Astrocyte of the hippocampus (primary cell): ENCODE measurements at regions not wholly inside any gene's neighbourhood (a gene's known extent, or its start where the extent isn't known, plus 50 kb on each side); places are given as distances from the start of the nearest gene placed in this dataset.

Source experiments
- DNase-seq: peaks from one replicate; pipeline ENCODE4 v3.0.0; 2011; ENCODE audit warnings: low read depth, low spot score

DNA sequence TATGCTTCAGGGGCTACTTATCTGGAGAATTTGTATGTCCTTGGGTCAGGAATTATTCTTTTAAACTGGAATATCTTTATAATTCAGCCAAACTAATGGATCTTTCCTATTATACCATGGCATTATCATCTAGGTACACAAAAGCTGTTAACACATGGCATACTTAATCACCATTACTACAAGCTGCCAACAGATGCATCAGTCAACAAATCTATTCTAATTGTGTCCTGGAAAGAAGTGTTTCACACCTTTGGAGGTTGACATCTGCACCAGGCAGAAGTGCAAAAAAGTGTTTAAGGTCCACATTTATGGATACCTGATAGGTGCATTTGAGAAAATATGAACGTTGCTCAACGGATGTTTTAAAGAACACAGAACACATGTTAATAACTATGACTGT lies 470.2 kb upstream of the ADGRL2 start:
- no peak for DNase-seq

DNA sequence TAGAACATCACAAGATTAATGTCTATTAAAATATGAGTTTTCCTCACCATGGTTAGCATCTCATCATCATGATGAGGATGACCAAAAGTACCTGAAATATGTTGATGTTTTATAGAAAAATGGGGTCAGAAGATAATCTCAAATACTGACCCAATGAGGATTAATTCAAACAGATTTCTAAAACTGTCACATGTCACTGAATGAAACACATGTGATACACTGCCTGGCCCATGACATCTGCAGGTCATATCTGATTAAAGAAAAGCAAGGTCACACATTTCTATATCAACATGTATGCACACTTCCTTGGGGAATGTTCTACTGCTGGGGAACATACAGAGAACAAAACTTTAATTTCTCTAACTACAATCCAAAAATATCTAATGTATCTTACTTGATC lies 470.6 kb upstream of the ADGRL2 start:
- no peak for DNase-seq

DNA sequence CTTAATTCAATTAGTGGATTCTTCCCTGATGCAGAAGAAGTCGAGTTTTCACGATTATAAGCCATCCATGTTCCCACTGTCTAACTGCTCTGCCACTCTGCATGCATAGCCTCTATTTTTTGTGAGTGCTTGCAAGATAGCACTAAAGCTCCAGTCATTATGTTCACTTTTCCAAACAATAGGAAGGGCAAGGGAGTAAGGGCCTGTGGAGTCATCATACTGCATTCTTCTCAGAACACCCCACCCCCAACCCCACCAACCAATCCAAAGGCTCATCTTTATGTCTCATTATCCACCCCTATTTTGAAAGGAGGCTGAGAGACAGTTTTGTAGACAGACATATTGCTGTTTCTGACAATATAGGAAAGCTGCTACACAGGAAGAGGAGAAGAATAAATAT lies 471.7 kb upstream of the ADGRL2 start:
- DNase-seq = no peak

DNA sequence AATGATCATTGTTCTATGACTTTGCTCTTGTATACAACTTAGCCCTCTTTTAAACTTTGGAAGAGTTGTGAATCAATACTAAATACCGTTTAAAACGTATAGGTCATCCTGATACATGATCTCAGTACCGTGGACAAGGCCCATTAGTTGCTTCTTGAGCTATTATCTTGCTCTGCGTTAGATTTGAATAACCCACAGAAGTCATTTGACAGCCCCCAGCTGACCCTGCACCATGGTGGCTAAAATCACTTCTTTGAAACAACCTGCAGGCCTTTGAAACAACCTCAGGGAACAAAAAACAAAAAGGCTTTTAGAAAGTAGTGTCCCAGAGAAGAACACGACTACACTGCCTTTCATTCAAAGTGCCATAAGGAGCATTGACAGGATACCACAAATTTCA lies 473.0 kb upstream of the ADGRL2 start:
- DNase-seq = no peak

DNA sequence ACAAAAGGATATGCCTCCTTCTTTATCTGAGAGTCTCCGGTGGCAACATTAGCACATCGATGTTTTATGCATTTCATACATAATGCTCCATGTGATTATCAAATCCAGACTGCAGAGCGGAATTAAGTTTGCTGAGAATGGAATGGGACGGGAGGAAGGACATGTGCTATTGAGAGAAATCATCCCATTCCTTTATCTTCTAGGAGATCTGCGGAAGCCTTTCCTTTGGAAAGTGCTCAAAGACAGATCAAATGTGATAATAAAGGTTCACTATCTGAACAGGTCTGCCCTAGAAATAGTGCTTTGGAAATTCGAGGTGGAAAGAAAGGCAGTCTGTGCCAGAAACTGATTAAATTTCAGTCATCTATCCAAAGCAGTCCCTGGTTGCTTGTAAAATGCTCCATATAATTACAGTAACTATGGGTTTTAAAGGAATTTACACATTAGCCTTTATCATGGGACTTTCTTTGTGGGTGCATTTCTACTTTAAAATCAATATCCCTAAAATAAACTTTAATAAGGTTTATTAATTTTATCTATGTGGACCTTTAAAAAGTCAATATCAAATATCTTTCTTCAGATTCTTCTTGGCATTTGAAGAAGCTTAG lies 473.5 kb upstream of the ADGRL2 start:
- DNase-seq = no peak

DNA sequence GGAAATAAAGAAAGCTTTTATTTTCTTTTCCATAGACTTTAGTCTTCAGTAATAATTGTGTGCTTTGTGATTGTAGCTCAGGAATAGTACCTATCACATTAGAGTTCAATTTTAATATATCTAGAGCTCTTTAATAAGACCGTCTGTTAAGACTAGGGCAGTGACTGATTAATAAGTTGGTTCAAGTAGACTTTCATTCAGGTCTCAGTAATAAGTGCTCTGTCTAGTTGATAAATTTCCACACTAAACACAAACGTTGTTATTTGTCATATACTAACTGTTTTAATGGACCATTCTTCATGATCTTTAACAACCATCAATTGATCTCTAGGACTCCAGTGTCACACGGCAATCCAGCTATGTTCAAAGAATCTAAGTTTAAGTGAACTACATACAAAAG lies 474.5 kb upstream of the ADGRL2 start:
- no peak for DNase-seq

DNA sequence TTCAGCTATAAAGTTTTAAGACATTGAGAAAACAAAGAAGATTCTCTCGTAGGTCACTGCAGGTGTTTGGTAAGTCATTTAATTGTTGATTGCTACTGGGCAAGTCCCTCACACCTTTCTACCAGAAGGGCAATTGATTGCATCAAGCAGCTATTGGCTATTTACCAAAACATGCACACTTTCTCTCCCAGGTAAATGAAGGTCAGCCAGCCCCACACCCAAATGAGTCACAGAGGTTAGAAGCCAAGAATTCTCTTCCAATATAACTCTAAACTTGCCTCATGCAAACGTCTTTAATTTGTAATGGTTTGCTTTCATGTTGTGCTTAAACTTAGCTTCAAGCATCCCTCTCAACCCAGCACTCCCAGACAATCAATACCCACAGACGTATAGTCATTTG lies 475.3 kb upstream of the ADGRL2 start:
- DNase-seq = no peak

DNA sequence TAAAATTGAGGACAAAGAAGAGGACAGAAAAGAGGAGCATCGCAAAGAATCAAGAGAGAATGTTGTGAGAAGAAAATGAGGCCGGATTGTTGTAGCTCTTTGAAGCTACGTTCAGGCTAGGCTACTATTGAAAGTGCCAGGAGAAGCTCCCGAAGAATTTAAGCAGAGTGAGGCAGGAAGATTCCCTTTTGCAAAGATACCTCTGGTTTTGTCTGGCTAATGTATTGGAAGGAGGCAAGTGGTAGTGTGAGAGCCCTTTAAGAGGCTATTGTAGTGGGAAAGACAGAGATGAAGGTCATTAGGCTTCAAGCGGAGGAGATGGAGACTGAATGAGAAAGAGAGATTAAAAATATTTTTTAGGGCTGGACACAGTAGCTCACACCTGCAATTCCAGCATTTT lies 476.9 kb upstream of the ADGRL2 start:
- no peak for DNase-seq

DNA sequence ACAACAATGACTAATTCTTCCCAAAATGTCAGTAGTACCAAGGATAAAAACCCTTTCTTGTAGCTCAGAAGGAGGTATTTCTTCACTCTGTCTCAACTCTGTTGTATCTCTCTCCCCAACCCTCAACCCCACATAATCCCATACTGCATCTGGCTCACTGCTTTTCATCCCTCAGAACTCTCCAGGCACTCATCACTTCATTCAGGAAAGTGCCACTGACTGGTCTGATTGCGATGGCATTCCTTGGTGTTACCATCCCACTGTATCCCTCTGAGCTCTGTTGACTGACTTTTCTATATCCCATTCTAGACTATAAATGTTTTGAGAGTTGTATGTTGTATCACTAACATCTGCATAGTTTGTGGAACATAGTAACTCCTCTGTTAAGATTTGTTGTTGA lies 483.5 kb upstream of the ADGRL2 start:
- DNase-seq = no peak

DNA sequence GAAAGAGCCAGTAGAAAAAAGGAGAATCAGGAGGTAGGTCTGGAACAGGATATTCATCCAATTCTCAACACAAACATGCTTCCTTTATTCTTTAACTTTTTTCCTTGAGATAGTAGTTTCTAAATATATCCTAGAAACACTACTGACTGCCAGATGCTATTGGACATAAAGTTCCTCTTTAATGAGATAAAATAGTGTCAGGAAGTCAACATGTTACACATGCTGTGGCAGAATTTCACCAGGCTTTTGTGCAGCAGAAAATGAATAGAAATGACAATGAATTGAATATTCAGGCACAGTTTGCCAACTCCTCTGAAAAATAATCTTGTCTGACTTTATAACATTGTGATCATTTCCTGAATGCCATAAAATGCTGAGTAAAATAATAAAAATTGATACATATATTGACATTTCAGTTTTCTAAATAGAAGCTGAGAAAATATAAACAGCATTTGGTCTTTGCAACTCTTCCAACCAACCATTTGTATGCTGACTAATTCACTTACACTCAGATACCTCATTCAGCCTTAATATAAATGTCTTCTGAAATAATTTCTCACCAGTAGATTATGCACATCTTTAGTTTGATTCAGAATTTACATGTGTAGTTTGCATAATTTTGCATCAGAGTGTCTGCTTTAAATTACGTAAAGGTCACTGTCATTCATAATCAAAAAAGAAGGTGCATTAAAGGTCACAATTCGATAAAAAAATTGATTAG lies 486.1 kb upstream of the ADGRL2 start:
- no peak for DNase-seq

DNA sequence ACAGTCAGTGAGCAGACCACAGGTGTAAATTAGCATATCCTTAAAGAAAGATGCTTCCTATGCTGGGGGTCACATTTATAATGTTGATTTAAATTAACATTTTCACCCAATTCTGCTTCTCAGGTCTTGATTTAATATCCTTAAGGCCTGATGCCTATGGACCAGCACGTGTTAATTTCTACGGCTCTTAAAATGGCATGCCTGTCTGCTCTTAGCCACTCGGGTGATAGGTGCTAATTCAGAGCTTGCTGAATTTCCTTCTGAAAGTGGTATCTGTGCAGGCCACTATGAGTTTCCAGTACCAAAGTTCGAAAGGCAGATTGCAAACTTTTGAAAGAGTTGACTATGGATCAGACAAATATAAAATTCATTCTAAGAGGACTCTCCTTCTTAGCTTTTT lies 487.4 kb upstream of the ADGRL2 start:
- no peak for DNase-seq

DNA sequence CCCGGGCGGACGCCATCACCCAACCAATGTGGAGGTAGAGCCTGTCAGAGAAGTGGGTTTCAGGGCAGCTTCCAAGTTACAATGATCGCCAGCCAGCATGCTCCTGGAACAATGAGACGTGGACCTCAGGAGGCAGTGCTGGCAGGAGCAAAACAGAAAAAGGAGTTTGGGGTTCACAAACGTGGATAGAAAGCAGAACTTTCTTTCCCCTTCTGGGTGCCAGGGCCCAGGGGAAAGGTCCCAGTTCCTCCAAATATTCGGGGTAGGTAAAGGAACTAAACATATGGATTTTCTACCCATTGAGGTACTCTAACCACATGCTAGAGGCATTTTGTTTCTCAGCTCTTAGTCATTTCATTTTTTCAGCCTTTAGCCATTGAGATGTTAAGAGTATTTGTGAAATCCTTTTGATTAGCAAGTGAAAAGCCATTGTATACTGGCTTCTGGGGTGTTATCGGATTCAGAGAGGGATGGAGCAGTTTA lies 488.4 kb upstream of the ADGRL2 start:
- DNase-seq = no peak

DNA sequence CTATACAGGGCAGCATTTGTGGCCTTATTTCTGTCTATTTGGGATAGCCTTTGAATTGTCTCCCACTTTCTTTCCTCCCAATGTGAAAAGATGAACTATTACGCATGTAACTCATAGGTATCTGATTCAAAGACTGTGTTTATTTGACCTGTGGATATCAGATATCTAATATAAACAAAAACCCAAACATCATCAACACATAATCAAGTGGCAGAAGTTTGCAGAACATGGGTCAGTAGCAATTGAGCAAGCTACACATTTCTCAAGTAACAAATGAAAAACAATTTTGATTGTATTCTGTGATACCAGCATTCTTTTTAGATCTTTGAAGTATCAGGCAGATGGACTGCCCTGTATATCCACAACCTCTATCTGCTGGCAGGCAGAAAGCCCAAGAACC lies 490.5 kb upstream of the ADGRL2 start:
- DNase-seq = no peak

DNA sequence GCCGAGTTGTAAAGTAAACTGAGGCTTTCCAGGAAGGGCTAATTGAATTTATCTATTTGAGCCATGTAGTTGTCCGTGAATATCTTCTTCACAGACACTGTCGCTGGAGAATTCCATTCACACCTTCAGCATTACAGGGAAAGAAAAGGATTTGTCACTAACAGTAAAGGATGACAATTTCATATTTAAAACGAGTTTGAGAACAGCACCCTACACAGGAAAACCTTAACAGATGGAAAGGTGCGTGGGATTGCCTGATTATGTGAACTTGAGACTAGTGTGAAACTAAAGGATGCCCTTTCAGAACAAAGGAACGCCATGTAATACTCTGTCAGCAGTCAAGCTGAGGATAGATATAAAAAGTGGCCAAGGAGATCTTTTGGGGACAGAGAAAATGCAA lies 492.5 kb upstream of the ADGRL2 start:
- no peak for DNase-seq

DNA sequence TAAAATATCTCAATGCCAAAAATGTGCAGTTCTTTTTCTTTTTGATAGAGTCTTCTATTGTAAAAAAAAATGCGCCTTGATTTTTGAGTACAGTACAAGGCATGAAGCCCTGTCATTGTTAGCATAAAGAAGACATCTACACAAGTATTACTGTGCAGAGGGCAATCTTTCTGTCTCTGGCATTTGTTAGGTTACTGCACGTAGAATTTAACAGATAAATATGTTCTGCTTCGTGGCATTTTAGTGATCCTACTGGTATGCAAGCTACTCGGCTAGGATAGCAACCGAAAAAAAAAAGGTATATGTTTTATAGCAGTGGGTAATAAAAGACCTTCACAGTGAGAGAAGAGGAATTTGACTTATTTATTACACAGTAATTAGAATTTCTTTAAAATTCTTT lies 492.9 kb upstream of the ADGRL2 start:
- DNase-seq = no peak

DNA sequence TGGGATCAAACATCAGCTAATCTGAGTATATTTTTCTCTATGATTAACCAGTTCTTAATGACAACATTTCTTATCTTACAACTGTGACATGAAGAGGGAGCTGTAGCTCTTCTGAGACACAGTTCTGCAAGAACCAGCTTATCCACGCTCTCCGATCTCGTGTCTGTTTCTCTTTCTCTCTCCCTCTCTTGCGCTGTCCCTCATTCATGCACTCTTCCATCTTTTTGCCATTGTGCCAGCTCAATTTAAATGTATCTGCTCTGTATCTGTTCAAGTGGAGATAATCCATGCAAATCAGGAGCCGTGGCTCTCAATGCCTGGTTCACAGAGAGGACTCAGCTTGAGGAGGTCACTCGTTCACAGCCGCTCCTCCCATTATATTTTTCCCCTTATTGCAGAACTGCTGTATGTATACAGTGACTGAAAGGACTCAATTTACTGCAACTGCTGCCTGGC lies 494.7 kb upstream of the ADGRL2 start:
- DNase-seq = peak; percentile 59

DNA sequence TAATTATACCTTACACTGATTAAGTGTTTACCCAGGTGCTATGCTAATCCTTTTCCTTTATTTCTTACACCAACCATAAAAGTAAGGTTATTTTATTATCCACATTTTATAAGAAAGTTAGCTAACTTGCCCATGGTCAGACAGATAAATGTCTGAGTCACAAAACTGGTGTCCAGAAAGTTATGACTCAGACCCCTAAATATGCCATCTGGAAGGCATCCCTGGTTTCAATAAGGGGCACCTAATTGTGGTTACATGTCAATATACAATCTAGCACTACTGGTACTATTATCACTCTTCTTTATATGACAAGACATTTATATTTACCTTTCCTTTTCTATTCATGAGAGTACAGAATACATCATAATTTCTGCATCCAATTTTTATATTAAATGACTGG lies 496.5 kb upstream of the ADGRL2 start:
- peak; percentile 41 for DNase-seq

DNA sequence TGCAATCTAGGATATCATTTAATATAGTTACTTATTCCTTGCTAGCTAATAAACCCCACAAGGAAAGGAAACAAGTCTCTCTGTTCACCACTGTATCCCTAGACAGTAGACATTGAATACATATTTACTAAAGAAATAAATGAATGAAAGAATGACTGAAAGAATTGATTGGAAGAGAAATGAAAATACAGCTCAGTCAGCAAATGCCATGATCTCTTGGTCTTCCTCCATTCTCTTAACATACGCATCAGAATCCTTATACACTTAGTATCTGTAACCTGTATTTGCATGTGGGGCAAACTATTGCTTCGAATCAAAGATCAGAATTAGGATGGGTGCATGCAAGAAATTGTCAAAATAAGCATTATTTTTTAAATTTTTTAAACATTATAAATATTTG lies 500.8 kb upstream of the ADGRL2 start:
- DNase-seq = no peak

DNA sequence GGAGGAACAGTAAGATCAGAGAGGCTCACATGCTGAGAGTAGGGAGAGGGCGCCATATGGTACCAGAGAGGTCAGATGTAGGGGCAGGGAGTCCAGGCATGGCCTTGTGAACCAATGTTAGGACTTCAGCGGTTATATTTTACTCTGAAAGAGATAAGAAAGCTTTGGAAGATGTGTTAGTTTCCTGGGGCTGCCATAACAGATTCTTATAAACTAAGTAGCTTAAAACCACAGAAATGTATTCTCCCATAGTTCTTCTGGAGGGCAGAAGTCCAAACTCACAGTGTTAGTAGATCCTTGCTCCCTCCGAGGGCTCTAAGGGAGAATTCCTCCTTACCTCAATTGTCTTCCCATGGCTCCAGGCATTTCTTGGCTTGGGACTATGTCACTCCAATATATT lies 502.5 kb upstream of the ADGRL2 start:
- DNase-seq = peak; percentile 41

DNA sequence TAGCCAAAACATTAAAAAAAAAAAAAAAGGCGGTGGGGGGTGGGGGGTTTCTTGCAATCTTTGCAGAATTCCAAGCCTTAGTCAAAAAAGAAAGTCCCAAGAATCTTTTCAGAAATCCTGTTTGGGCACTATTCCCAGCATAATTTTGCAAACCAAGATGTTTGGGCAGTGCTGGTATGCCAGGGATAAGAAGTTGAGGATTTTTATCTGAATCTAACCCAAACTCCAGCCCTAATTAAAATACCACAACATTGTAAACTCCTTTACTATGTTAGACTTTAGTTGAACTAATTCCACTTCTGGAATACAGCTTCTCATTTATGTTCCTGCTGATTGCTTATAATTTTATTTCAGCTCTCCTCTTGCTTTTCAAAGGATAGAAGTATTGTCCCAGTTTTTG lies 504.1 kb upstream of the ADGRL2 start:
- peak; percentile 89 for DNase-seq

DNA sequence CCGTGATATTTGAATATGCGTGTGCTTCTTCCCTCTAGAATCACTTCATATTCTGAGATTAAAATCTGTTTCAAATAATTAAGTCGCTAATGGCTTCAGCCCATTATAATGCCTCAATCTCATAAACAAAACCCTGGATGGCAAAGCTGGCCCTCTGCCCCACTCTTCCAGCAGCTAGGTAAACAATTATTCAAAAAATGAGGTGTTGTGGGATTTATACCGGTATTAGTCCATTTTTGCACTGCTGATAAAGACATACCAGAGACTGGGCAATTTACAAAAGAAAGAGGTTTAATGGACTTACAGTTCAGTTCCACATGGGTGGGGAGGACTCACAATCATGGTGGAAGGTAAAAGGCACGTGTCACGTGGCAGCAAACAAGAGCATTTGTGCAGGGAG lies 510.4 kb upstream of the ADGRL2 start:
- DNase-seq = no peak

DNA sequence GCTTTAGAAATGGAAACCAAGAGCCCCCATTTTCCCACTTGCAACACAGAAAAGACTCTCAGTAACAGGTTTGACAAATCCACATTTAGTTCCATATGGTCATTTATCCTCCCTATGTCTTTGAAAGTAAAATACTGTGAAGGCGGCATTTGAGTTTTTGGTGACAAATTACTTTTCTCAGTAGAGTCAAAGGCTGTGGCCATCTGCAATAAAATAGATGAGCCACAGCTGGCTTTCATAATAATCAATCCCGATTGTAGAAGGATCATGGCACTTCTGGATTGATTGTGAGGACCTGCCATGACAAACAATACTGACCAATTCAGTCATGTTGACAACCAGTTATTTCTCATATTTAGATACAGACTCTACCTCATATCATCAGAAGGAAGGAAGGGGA lies 512.0 kb upstream of the ADGRL2 start:
- no peak for DNase-seq

DNA sequence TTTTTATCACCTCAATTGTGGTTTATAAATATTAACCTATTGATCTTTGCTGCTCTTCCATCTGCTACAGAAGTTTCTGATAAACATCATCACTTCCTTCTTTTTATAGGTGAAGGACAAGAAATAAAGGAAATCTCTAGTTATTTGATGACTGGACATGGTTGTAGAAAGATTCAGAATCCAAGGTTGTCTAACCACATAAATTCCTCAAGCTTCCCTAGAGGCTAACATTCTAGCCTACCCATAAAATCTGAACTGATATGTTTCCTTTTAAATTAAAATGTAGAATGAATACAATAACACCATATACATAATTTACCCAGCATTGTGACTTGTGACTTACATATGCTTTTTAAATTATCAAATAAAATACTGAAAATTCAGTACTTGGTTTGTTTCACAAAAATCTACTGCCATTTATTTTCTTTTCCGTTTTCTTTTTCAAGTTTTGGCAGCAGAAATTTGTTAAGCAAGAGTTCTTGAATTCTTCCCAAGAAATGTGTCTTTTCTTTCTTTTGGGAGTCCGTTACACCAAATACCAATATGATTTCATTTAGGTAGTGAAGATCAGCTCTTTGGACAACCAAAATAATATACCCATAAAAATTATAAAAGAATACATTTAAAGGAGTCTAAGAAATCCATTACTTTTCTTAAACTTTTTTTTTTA lies 513.2 kb upstream of the ADGRL2 start:
- no peak for DNase-seq
